Calu3 (cell line): ENCODE measurements at regions not wholly inside any gene's neighbourhood (a gene's known extent, or its start where the extent isn't known, plus 50 kb on each side); places are given as distances from the start of the nearest gene placed in this dataset.

Experiments
- BruUV-seq: library from RNA; stranded (reverse); fragments of 400-500 nt; replicated peaks from 2 replicates; lab custom pipeline; 2021; lab: Mats Ljungman, UMichigan
- CTCF ChIA-PET: fragments of 300-600 bp; sonication (Branson Sonifier 250); formaldehyde crosslinking; loops from one replicate; lab custom pipeline; 2022; ENCODE audit warnings: antibody characterized with exemption; lab: Charles Lee
- DNase-seq: peaks from one replicate; pipeline ENCODE4 v3.0.0; 2022
- H3K27ac Mint-ChIP-seq: one replicate; pipeline ENCODE4 v1.8.0; 2022; ENCODE audit warnings: mixed read lengths; ENCODE audit not compliant: unreplicated experiment
- H3K27me3 Mint-ChIP-seq: one replicate; pipeline ENCODE4 v1.8.0; 2022; ENCODE audit warnings: mixed read lengths; ENCODE audit not compliant: unreplicated experiment
- H3K36me3 Mint-ChIP-seq: one replicate; pipeline ENCODE4 v1.8.0; 2022; ENCODE audit warnings: mild to moderate bottlenecking, moderate library complexity, mixed read lengths; ENCODE audit not compliant: insufficient read depth, unreplicated experiment
- H3K4me1 Mint-ChIP-seq: one replicate; pipeline ENCODE4 v1.8.0; 2022; ENCODE audit warnings: mild to moderate bottlenecking, low read depth, mixed read lengths; ENCODE audit not compliant: unreplicated experiment
- H3K4me3 Mint-ChIP-seq: one replicate; pipeline ENCODE4 v1.8.0; 2022; ENCODE audit warnings: mild to moderate bottlenecking, low read depth, moderate library complexity, mixed read lengths; ENCODE audit not compliant: unreplicated experiment
- H3K9me3 Mint-ChIP-seq: one replicate; pipeline ENCODE4 v1.8.0; 2022; ENCODE audit warnings: low read depth, mixed read lengths; ENCODE audit not compliant: unreplicated experiment
- intact Hi-C: fragments of 100-400 bp; cut with micrococcal nuclease; formaldehyde crosslinking; loops from one replicate; pipeline ENCODE4 v1.10.0; 2022; ENCODE audit not compliant: unreplicated experiment
- TF ChIP-seq, protein P1 (sequence below): fragments of 200-600 bp; IDR thresholded peaks from one replicate; pipeline ENCODE4 v1.8.0; 2022; ENCODE audit warnings: antibody characterized with exemption; ENCODE audit not compliant: unreplicated experiment

DNA sequence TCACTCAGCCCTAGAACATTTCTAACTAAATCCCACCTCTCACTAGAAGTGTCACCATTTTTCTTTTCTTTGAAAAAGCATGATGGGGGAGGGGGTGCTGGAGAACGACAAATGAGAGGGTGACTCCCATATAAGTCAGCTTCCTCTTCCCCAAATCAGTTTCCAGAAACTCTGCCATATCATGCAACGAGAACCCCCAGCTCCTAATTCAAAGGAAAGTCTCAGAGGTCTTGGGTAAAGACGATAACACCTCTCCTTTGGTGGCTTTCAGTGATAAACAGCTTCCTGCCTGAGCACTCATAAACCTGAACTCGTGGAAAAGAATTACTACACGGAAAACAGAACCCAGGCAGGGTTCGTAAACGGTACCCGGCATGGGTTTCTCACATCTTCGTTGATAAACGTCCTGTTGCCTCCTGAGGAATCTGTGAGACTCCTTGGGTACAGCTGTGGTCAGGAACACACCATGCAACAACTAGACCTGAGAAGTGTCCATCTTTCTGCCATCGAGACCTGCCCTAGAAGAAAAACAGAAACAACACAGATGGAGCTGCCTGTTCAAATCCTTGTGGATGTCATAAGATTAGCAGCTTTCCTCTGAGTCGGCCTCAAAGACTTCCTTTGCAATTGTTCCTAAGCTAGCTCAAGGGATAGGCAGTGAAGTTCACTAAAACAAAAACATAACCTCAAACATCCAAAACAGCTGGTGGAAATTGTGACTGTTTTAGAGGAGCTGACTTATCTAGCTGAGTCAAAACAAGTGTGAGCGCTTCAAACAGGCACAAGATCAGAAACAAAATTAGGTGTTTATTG lies 185.8 kb upstream of the PRDM1 start:
- Mint-ChIP-seq H3K36me3 (no peaks in the 10 kb centered on the region), H3K27ac (no peak overlapping the region), H3K27me3 (no peaks in the 10 kb centered on the region), H3K9me3 (no peaks in the 10 kb centered on the region), H3K4me1 (no peaks in the 10 kb centered on the region), H3K4me3 (no peak overlapping the region)
- TF ChIP-seq, protein P1, sequence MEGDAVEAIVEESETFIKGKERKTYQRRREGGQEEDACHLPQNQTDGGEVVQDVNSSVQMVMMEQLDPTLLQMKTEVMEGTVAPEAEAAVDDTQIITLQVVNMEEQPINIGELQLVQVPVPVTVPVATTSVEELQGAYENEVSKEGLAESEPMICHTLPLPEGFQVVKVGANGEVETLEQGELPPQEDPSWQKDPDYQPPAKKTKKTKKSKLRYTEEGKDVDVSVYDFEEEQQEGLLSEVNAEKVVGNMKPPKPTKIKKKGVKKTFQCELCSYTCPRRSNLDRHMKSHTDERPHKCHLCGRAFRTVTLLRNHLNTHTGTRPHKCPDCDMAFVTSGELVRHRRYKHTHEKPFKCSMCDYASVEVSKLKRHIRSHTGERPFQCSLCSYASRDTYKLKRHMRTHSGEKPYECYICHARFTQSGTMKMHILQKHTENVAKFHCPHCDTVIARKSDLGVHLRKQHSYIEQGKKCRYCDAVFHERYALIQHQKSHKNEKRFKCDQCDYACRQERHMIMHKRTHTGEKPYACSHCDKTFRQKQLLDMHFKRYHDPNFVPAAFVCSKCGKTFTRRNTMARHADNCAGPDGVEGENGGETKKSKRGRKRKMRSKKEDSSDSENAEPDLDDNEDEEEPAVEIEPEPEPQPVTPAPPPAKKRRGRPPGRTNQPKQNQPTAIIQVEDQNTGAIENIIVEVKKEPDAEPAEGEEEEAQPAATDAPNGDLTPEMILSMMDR: no peak
- no TSS peak for BruUV-seq
- intact Hi-C loops: no loop called here
- DNase-seq: no peak
- CTCF ChIA-PET: no interaction called here

DNA sequence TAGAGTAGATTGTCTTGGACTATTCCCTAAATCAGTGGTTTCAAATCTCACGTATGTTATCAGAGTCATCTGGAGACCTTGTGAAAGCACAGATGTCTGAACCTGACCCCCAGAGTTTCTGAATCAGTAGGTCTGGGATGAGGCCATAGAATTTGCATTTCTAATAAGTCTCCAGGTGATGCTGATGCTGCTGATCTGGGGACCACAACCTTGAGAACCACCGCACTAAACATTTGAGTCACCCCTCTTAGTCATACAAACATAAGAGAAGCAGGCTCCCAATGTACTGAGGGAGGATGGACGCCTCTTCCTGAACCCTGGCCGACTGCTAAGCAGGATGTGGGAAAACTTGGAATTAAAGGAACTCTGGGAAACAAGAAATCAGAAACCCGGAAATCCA lies 187.8 kb upstream of the PRDM1 start:
- Mint-ChIP-seq H3K4me1 (no peaks in the 10 kb centered on the region), H3K27me3 (no peaks in the 10 kb centered on the region), H3K4me3 (no peak overlapping the region), H3K9me3 (peaks cover 2% of the 10 kb centered on the region), H3K36me3 (no peaks in the 10 kb centered on the region), H3K27ac (no peak overlapping the region)
- TF ChIP-seq, protein P1: no peak
- DNase-seq: no peak
- CTCF ChIA-PET: no interaction called here
- no TSS peak for BruUV-seq
- intact Hi-C loops: no loop called here

DNA sequence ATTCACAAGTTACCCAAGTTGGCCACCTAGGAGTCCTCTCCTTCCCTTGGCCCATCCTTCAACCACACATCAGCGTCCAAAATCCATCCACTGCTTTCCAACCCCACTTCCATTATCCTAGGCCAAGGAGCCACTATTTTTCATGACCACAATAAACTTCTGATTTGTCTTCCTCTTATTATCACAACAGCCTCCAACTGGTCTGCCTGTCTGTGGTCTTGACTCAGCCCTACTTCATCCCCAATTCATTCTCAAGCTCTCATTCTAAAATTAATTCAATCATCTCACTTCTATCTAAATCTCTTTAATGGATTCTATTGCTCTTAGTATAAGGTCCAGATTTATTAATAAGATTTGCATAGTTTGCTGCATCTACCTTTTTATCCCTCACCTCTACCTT lies 189.0 kb upstream of the PRDM1 start:
- no TSS peak for BruUV-seq
- H3K27ac Mint-ChIP-seq: no peak overlapping the region
- no peaks in the 10 kb centered on the region for H3K36me3 Mint-ChIP-seq
- peaks cover 6% of the 10 kb centered on the region for H3K9me3 Mint-ChIP-seq
- H3K4me3 Mint-ChIP-seq: no peak overlapping the region
- DNase-seq: no peak
- TF ChIP-seq, protein P1: no peak
- peaks cover 8% of the 10 kb centered on the region for H3K4me1 Mint-ChIP-seq
- intact Hi-C loops: no loop called here
- CTCF ChIA-PET: no interaction called here
- no peaks in the 10 kb centered on the region for H3K27me3 Mint-ChIP-seq

DNA sequence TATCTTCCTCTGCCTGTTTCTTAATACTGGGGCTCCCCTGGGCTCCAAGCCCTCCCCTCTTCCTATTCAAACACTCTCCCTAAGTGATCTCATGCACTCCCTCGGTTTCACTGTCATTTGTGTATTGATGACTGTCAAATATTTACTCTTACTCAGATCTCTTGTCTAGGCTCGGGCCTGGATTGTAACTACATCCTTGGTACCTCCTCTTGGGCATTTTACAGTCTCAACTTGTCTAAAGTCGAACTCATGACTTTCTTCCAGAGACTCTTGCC lies 189.4 kb upstream of the PRDM1 start:
- no peak for DNase-seq
- TF ChIP-seq, protein P1: no peak
- Mint-ChIP-seq H3K27me3 (no peaks in the 10 kb centered on the region), H3K4me1 (peaks cover 8% of the 10 kb centered on the region), H3K4me3 (no peak overlapping the region), H3K36me3 (no peaks in the 10 kb centered on the region), H3K9me3 (peaks cover 6% of the 10 kb centered on the region), H3K27ac (no peak overlapping the region)
- CTCF ChIA-PET: no interaction called here
- BruUV-seq: no TSS peak
- intact Hi-C loops: no loop called here
